ENCODE measurements at regions not wholly inside any gene's neighbourhood (a gene's known extent, or its start where the extent isn't known, plus 50 kb on each side); places are given as distances from the start of the nearest gene placed in this dataset.

DNA sequence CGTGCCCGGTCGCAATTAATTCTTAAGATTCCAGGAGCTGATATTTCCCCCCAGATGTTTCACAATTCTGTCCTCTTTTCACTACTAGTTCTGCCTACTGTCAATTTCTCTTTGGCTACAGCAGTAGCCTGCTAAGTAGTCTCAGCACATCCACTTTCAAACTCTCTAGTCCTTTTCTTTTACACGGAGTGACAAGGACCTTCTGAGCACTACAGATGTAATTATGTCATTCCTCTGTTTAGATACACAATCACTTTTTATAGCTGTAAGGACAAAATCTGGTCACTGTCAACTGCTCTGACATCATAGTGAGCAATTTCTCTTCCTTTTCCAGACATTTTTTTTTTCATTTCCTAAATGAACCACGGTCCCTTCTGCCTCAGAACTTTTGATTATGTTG is 421.7 kb upstream of the CHRM3 start:
- ATAC-seq, result no peak
- TF ChIP-seq TCF4 (CRISPR knock-in tag; IDR thresholded peaks at IDR 0.05; ENCODE audit: borderline replicate concordance) (no peak), ZNF70 (CRISPR knock-in tag; IDR thresholded peaks at IDR 0.05) (no peak), GLIS3 (CRISPR knock-in tag; IDR thresholded peaks at IDR 0.05) (no peak), TOX (CRISPR knock-in tag; IDR thresholded peaks at IDR 0.05; ENCODE audit: borderline replicate concordance) (no peak), ISL1 (CRISPR knock-in tag; IDR thresholded peaks at IDR 0.05) (no peak), POU6F1 (CRISPR knock-in tag; IDR thresholded peaks at IDR 0.05; ENCODE audit: borderline replicate concordance, low read depth) (no peak), PATZ1 (CRISPR knock-in tag; IDR thresholded peaks at IDR 0.05; ENCODE audit: borderline replicate concordance) (no peak), CSDC2 (CRISPR knock-in tag; IDR thresholded peaks at IDR 0.05) (no peak), ZFP3 (CRISPR knock-in tag; IDR thresholded peaks at IDR 0.05) (no peak), ZFP30 (CRISPR knock-in tag; IDR thresholded peaks at IDR 0.05) (no peak), OSR1 (CRISPR knock-in tag; IDR thresholded peaks at IDR 0.05) (no peak), PPARA (CRISPR knock-in tag; IDR thresholded peaks at IDR 0.05; ENCODE audit: borderline replicate concordance) (no peak), RARB (CRISPR knock-in tag; IDR thresholded peaks at IDR 0.05) (no peak), BACH2 (CRISPR knock-in tag; IDR thresholded peaks at IDR 0.05; ENCODE audit: borderline replicate concordance) (no peak), ZNF565 (CRISPR knock-in tag; conservative IDR thresholded peaks at IDR 0.05; ENCODE audit: low read depth) (no peak), CREB5 (CRISPR knock-in tag; IDR thresholded peaks at IDR 0.05; ENCODE audit: low read depth) (no peak), ESRRG (CRISPR knock-in tag; IDR thresholded peaks at IDR 0.05) (no peak), ARNTL (CRISPR knock-in tag; IDR thresholded peaks at IDR 0.05; ENCODE audit: borderline replicate concordance, low read depth) (no peak)
- TF ChIP-seq, protein P1, sequence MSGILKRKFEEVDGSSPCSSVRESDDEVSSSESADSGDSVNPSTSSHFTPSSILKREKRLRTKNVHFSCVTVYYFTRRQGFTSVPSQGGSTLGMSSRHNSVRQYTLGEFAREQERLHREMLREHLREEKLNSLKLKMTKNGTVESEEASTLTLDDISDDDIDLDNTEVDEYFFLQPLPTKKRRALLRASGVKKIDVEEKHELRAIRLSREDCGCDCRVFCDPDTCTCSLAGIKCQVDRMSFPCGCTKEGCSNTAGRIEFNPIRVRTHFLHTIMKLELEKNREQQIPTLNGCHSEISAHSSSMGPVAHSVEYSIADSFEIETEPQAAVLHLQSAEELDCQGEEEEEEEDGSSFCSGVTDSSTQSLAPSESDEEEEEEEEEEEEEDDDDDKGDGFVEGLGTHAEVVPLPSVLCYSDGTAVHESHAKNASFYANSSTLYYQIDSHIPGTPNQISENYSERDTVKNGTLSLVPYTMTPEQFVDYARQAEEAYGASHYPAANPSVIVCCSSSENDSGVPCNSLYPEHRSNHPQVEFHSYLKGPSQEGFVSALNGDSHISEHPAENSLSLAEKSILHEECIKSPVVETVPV (CRISPR knock-in tag; IDR thresholded peaks at IDR 0.05), result no peak

DNA sequence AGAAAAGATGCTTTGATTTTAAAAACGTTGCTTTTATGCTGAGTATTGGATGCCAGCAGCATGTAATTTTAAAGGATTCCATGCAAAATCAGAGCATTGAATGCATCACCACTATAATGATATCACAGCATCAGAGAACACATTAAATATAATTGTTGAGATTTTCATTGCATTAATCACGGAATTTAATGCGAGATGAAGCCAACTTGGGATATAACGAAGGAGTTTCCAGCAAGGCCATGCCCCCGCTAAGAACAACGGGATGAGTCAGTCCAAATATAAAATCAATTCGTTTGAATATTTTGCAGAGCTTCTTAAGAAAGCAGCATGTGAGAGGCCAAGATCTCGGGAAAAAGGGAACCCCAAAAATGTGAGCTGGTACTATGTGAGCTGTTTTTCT is 423.4 kb upstream of the CHRM3 start:
- TF ChIP-seq ARNTL (CRISPR knock-in tag; IDR thresholded peaks at IDR 0.05; ENCODE audit: borderline replicate concordance, low read depth), result no peak
- TF ChIP-seq POU6F1 (CRISPR knock-in tag; IDR thresholded peaks at IDR 0.05; ENCODE audit: borderline replicate concordance, low read depth), result no peak
- no peak for TF ChIP-seq RARB (CRISPR knock-in tag; IDR thresholded peaks at IDR 0.05)
- no peak for TF ChIP-seq OSR1 (CRISPR knock-in tag; IDR thresholded peaks at IDR 0.05)
- no peak for TF ChIP-seq TCF4 (CRISPR knock-in tag; IDR thresholded peaks at IDR 0.05; ENCODE audit: borderline replicate concordance)
- no peak for TF ChIP-seq GLIS3 (CRISPR knock-in tag; IDR thresholded peaks at IDR 0.05)
- no peak for TF ChIP-seq ZNF8 (CRISPR knock-in tag; IDR thresholded peaks at IDR 0.05)
- no peak for TF ChIP-seq ZNF565 (CRISPR knock-in tag; conservative IDR thresholded peaks at IDR 0.05; ENCODE audit: low read depth)
- TF ChIP-seq CSDC2 (CRISPR knock-in tag; IDR thresholded peaks at IDR 0.05), result no peak
- no peak for TF ChIP-seq CREB5 (CRISPR knock-in tag; IDR thresholded peaks at IDR 0.05; ENCODE audit: low read depth)
- TF ChIP-seq, protein P2, sequence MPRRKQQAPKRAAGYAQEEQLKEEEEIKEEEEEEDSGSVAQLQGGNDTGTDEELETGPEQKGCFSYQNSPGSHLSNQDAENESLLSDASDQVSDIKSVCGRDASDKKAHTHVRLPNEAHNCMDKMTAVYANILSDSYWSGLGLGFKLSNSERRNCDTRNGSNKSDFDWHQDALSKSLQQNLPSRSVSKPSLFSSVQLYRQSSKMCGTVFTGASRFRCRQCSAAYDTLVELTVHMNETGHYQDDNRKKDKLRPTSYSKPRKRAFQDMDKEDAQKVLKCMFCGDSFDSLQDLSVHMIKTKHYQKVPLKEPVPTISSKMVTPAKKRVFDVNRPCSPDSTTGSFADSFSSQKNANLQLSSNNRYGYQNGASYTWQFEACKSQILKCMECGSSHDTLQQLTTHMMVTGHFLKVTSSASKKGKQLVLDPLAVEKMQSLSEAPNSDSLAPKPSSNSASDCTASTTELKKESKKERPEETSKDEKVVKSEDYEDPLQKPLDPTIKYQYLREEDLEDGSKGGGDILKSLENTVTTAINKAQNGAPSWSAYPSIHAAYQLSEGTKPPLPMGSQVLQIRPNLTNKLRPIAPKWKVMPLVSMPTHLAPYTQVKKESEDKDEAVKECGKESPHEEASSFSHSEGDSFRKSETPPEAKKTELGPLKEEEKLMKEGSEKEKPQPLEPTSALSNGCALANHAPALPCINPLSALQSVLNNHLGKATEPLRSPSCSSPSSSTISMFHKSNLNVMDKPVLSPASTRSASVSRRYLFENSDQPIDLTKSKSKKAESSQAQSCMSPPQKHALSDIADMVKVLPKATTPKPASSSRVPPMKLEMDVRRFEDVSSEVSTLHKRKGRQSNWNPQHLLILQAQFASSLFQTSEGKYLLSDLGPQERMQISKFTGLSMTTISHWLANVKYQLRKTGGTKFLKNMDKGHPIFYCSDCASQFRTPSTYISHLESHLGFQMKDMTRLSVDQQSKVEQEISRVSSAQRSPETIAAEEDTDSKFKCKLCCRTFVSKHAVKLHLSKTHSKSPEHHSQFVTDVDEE (CRISPR knock-in tag; IDR thresholded peaks at IDR 0.05), result no peak
- no peak for TF ChIP-seq ESRRG (CRISPR knock-in tag; IDR thresholded peaks at IDR 0.05)
- no peak for TF ChIP-seq ZFP3 (CRISPR knock-in tag; IDR thresholded peaks at IDR 0.05)
- TF ChIP-seq, protein P1 (CRISPR knock-in tag; IDR thresholded peaks at IDR 0.05), result no peak
- TF ChIP-seq ISL1 (CRISPR knock-in tag; IDR thresholded peaks at IDR 0.05), result no peak
- ATAC-seq, result no peak

Data from SK-N-SH treated with all-trans-retinoic acid at 6 μM for 48 hours (cell line).